HG02981 (cell line): ENCODE measurements at regions not wholly inside any gene's neighbourhood (a gene's known extent, or its start where the extent isn't known, plus 50 kb on each side); places are given as distances from the start of the nearest gene placed in this dataset.

Experiments
- ATAC-seq: cut with Tn5 transposase; IDR thresholded peaks from one replicate; pipeline ENCODE4 v1.9.1; 2021; ENCODE audit warnings: mild to moderate bottlenecking, moderate library complexity; ENCODE audit not compliant: unreplicated experiment

GRCh38 chr15:95277266-95277665 is 1045.9 kb downstream of the MCTP2 start:
- ATAC-seq, result no peak

DNA sequence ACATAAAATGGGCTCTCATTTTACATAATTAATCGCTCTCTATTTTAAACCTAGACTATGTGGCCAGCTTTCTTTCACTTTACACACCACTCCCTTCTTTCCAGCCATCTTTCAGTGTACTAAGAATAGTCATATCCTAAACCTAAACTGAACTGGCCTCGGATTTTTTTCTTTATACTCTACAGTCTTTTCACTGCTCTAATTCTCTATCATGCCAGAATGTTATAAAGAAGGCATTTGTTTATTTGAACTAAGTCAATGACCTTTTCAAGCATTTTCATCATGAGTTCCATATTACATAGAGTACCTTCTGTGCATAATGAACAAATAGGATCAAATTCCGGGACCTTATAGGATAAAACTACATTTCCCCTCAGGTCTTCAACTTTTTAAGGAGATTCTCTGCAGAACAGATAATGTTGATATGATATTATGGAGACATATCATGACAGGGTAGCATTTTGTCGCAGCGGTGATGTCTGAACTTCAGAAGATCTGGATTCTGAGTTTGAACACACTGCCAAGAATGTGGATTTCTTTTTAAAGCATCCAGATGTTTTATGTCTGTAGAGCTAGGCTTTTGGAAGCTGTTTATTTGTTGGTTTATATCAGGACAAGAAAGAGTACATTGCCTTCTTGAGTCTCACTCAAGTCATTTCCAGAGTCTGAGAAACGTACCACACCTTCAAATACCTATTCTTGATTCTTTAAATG is 1047.3 kb downstream of the MCTP2 start:
- ATAC-seq, result no peak

- no peak for ATAC-seq
Observed at GRCh38 chr15:95279277-95280019, 1048.1 kb downstream of the MCTP2 start.

- no peak for ATAC-seq
Observed at GRCh38 chr15:95280711-95281110, 1049.3 kb downstream of the MCTP2 start.

GRCh38 chr15:95281470-95281869 is 1049.0 kb upstream of the NR2F2 start:
- ATAC-seq, result no peak

DNA sequence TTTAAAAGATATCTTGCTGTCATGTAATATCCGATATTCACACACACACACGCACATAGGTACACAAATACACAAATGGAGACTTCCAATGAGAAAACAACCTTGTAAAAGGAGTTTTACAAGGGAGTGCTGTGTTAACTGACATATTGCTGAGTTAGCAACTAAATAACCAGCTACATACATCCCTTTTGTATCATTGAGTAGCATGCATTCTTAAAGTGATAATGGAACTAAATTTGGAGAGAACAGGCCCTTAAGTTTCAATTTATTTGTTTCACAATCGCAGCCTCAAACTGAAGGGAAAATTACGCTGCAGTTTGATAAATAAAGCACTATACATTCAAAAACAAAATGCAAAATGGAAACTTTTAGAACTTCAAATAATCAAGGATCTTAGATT is 1046.0 kb upstream of the NR2F2 start:
- ATAC-seq, result no peak

GRCh38 chr15:95284933-95285421 is 1045.5 kb upstream of the NR2F2 start:
- ATAC-seq, result no peak

GRCh38 chr15:95286352-95286880 is 1044.1 kb upstream of the NR2F2 start:
- no peak for ATAC-seq

DNA sequence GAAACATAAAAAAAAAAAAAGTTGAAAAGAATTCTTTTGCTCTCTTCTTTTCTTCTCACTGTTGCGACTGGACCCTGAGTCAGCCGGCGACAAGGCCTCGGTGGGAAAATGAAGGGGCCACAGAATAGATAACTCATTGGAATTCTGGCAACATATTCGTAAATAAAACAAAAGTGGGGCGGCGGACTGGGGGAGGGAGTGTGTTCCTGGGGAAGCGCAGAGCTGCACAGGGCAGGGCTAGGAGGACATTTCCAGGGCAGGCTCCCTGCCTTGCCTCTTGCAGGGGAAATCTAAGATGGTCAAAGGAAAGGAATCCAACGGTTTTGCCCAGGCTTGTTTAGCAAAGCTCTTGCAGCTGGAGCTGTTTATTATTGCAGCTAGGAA is 1042.8 kb upstream of the NR2F2 start:
- no peak for ATAC-seq

GRCh38 chr15:95288626-95289025 is 1041.9 kb upstream of the NR2F2 start:
- no peak for ATAC-seq

DNA sequence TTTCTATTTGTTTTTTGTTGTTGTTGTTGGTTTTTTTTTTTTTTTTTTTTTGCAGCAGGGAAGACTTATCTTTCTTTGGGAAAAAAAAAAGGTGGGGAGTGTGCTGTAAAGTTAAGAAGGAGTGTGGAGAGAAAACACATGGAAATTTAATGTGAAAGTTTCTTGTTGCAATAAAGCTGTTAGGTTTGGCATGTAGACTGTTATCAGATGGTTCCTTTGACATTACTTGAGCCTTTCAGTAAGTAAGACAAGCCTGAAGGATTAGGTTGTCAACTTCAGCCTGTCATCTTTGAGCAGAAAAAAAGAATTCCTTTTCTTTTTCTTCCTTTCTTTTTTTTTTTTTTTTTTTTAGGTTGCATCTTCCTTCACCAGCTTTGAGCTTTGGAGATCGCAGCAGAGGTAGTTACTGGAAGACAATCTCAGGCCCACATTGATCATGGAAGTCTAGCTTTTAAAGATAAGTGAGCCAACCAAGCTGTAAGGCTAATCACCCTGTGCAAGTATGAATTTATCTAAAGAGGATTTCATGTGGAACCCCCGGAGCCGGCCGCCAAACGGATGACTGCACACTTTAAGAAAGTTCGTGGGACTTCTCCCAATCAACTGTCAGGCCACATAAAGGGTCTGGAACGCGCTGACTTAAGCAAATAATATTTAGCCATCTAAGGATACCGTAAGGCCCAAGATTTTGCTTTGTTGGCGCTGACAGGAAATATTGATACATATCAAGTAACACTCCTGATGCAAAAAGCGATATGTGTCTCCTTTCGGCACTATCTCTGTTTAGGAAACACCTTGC is 1040.1 kb upstream of the NR2F2 start:
- no peak for ATAC-seq

- no peak for ATAC-seq
Observed at GRCh38 chr15:95291898-95292472, 1038.5 kb upstream of the NR2F2 start.

- no peak for ATAC-seq
Observed at GRCh38 chr15:95292785-95293450, 1037.6 kb upstream of the NR2F2 start.

DNA sequence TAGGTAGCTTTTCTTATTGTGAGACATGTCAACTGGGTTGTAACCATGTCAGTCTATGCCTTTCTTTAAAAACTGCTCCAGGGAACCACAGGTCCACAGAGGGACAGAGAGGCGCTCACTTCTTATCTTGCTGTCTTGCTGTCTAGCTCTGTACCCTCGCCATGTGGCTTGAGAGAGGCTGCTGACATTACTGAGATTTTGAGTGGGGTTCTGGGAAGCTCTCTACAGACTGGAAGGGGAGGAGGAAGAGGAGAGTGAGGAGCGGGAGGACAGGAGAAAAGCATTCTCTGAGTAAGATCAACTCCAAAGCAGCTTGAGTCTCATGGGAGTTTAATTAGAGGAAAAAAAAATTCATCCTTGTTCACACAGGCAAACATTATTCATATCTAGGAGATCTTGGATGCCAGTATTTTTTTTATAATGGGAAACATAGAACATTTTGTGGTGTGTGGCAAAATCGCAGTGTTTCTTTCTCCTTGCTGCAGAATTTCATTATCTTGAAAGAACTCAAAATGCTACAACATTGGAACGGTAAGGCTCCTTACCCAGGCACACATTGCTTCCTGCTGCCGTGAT is 1037.0 kb upstream of the NR2F2 start:
- no peak for ATAC-seq

DNA sequence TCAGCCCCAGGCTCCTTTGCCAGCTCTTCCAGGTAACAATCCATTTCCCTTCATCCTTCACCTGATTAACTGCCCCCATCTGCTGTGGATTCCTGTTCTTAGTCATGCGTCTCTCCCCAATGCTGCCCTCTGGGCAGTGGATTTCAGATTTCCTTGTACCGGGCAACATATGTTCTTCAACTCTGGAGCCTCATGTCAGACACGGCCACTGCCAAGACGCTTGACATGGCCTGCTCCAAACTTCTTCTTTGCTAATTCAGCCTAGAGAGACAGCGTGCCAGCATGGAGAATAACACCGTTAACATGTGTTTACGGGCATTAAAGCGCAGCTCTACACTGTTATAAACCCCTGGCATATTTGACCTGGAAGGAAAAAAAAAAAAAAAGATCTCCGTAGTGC is 1035.1 kb upstream of the NR2F2 start:
- no peak for ATAC-seq

- no peak for ATAC-seq
Observed at GRCh38 chr15:95295896-95296625, 1034.4 kb upstream of the NR2F2 start.

- no peak for ATAC-seq
Observed at GRCh38 chr15:95296643-95297042, 1033.9 kb upstream of the NR2F2 start.

- no peak for ATAC-seq
Observed at GRCh38 chr15:95298729-95299128, 1031.8 kb upstream of the NR2F2 start.

- no peak for ATAC-seq
Observed at GRCh38 chr15:95300958-95301357, 1029.5 kb upstream of the NR2F2 start.
